ENCODE measurements at regions not wholly inside any gene's neighbourhood (a gene's known extent, or its start where the extent isn't known, plus 50 kb on each side); places are given as distances from the start of the nearest gene placed in this dataset.

DNA sequence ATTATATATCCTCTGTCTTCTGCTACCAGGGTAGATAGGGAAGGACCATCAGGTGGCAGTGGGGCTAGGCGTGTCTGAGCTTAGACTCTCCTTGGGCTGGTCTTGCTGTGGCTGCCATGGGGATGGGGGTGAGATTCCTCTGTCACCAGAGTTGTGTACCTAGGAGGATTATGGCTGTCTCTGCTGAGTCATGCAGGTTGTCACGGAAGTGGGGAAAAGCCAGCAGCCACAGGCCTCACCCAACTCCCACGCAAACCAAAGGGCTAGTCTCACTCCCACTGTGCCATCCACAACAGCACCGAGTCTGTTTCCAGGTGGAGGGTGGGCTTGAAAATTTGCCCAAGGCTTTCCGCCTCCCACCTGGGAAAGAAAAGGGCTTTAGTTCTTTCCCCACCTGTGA is 476.1 kb downstream of the CYLC2 start:
- TF ChIP-seq, protein P1, sequence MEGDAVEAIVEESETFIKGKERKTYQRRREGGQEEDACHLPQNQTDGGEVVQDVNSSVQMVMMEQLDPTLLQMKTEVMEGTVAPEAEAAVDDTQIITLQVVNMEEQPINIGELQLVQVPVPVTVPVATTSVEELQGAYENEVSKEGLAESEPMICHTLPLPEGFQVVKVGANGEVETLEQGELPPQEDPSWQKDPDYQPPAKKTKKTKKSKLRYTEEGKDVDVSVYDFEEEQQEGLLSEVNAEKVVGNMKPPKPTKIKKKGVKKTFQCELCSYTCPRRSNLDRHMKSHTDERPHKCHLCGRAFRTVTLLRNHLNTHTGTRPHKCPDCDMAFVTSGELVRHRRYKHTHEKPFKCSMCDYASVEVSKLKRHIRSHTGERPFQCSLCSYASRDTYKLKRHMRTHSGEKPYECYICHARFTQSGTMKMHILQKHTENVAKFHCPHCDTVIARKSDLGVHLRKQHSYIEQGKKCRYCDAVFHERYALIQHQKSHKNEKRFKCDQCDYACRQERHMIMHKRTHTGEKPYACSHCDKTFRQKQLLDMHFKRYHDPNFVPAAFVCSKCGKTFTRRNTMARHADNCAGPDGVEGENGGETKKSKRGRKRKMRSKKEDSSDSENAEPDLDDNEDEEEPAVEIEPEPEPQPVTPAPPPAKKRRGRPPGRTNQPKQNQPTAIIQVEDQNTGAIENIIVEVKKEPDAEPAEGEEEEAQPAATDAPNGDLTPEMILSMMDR (IDR thresholded peaks at IDR 0.05) = no peak
- TF ChIP-seq POLR2A (IDR thresholded peaks at IDR 0.05) (no peak), EP300 (IDR thresholded peaks at IDR 0.05) (no peak)
